Suppressor macrophage (primary cell): ENCODE measurements at regions not wholly inside any gene's neighbourhood (a gene's known extent, or its start where the extent isn't known, plus 50 kb on each side); places are given as distances from the start of the nearest gene placed in this dataset.
A peak's percentile ranks its signal among the peaks of the same experiment; 100 is the strongest.
"Not testable (repeated sequence)": the region's sequence is repeated elsewhere in the genome, so short reads cannot be mapped to it uniquely, and the experiment has no call there.

ENCODE experiments used
- DNase-seq, 4 experiments: peaks; one replicate each; pipeline ENCODE4 v3.0.0-alpha.2; 2020 to 2022

- DNase-seq, result peak; percentile 44 to 78 (median 58)
These were observed 83.2 kb upstream of the ZNF462 start for GRCh38 chr9:106779796-106780195.

DNA sequence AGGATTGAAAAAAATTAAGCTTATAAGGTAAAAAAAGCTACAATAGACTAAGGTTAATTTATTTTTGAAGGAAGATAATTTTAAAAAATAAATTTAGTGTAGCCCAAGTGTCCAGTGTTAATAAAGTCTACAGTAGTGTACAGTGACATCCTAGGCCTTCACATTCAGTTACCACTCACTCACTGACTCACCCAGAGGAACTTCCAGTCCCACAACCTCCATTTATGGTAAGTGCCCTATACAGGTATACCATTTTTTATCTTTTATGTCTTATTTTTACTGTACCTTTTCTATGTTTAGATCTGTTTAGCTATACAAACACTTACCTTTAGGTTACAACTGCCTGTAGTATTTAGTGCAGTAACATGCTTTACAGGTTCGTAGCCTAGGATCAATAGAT is 79.8 kb upstream of the ZNF462 start:
- DNase-seq, result no peak

- no peak for DNase-seq
These were observed 78.9 kb upstream of the ZNF462 start for GRCh38 chr9:106784076-106784475.

GRCh38 chr9:106785200-106785599 is 77.8 kb upstream of the ZNF462 start:
- no peak for DNase-seq

- not testable (repeated sequence) for DNase-seq
These were observed 74.9 kb upstream of the ZNF462 start for GRCh38 chr9:106788021-106788420.

DNA sequence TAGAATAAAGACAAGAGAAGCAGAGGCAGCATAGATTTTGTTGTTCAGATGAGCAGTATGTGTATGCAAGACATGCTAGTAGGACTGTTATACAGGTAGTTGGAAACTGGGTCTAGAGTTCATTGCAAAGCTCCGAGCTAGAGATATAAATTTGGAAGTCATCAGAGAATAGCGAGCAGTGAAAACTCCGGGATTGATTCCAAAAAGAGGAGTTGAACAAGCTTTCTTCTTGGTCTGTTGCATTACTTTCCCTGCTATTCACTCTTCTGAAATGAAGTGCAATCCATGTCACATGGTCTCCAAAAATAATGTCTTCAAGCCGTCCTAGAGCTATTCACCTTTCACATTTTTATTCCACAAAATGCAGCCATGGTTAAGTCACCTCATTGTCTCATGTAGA is 67.9 kb upstream of the ZNF462 start:
- DNase-seq, result no peak

DNA sequence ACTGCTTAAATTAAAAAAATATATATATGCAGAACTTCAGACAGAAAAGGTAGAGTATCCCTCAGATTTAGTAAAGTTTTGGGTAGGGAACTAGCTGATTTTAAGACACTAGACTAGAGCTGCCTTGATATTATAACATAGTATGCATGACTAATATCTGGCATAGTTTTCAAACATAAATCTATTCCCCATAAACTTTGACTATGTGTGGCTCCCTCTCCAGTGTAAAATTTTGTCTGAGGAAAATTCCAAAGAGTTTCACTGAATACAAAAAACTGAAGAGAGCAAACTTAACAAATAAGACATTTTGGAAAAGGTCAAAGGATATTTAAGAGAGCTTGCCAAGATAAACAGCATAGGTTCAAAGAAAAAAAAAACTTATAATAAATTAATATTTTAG is 66.2 kb upstream of the ZNF462 start:
- no peak for DNase-seq

GRCh38 chr9:106797299-106797698 is 65.7 kb upstream of the ZNF462 start:
- no peak for DNase-seq

DNA sequence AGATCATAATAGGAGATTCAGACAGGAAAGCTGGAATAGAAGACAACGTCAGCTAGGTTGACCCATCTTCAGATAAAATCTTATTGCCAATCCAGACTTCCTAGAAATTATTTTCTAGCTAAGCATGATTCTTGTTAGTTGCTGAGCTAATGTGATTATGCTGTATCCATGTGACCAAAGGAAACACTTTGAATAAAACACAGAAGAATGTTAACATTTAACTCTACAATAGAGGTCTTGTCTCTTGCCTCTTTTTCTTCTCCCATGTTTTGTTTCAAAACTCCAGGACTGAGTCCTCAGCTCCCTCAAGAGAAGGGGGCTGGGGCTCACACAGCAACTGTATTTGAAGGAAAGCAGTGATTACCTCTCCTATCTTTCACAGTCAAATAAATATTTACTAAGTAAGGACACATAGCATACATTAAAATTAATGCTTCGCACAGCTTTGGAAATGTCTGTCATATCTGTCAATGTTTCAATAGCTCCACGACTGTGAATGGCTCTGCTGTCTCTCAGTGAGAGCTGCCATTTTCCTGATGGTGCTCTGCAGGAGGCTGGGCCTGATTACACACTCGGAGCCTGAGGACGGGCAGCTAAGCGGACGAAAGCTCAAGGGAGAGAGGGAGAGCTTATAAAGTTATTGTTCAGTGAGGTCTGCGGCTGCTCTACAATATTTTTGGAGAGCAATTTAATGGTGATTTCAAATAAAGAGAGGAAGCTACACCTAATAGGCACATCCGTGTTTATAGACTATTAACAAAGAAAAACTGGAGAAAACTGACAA is 64.8 kb upstream of the ZNF462 start:
- no peak for DNase-seq

DNA sequence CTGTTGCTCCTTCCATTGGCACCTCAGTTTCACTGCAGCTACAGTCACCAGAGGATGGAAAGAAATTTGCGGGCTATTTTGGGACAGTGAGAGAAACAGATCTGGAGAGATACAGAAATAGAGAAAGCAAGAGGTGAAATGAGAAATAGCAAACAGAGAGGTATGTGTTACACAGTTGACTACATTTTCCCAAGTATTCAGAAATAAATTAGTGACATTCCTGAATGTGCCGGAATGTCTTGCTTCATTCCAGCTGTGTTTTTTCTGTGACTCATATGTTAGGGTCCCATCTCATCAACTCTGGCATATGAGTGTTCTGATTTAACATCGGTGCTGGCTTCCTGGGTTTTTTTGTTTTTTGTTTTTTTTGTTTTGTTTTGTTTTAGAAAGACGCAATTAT is 63.8 kb upstream of the ZNF462 start:
- no peak for DNase-seq

GRCh38 chr9:106800701-106801270 is 62.2 kb upstream of the ZNF462 start:
- no peak for DNase-seq

GRCh38 chr9:106801816-106802215 is 61.1 kb upstream of the ZNF462 start:
- no peak for DNase-seq
